Right lobe of liver (tissue), 6 donors: ENCODE measurements at regions not wholly inside any gene's neighbourhood (a gene's known extent, or its start where the extent isn't known, plus 50 kb on each side); places are given as distances from the start of the nearest gene placed in this dataset.

ENCODE experiments used
- ATAC-seq, 4 donors: fragments of 200-7000 bp; cut with Tn5 transposase; one replicate each; pipeline ENCODE4 v1.9.1; 2020; ENCODE audit warnings: mild to moderate bottlenecking in 4 of 4, moderate library complexity in 4 of 4
- DNase-seq, 3 donors: peaks; one replicate each; pipeline ENCODE4 v3.0.0-alpha.2; 2020
- H3K27ac ChIP-seq, 3 donors: fragments of 200-600 bp; one replicate each; pipeline ENCODE4 v1.8.0; 2022
- H3K27me3 ChIP-seq, 2 donors: fragments of 200-600 bp; one replicate each; pipeline ENCODE4 v1.8.0; 2022
- H3K36me3 ChIP-seq, 4 donors: fragments of 200-600 bp; sonication (generic) in 1 of 4; one replicate each; pipeline versions ENCODE4 v1.5.1 to v1.8.0; 2017 to 2022; ENCODE audit warnings: control low read depth in 1 of 4
- H3K4me1 ChIP-seq, 4 donors: fragments of 200-600 bp; sonication (generic) in 1 of 4; one replicate each; pipeline versions ENCODE4 v1.5.1 to v1.8.0; 2017 to 2022; ENCODE audit warnings: control low read depth in 1 of 4
- H3K4me3 ChIP-seq, 3 donors: fragments of 200-600 bp; one replicate each; pipeline ENCODE4 v1.8.0; 2022
- H3K9me3 ChIP-seq, 4 donors: fragments of 200-600 bp; sonication (generic) in 1 of 4; one replicate each; pipeline versions ENCODE4 v1.5.1 to v1.8.0; 2017 to 2022; ENCODE audit warnings: control low read depth in 1 of 4
- CTCF ChIP-seq, 4 donors: fragments of 200-600 bp in 3 of 4; fragments of 450-650 bp in 1 of 4; IDR thresholded peaks; one replicate each; pipeline versions ENCODE4 v1.5.1 to v1.8.0; 2016 to 2022; ENCODE audit warnings: antibody characterized with exemption in 4 of 4, mild to moderate bottlenecking in 2 of 4
- POLR2A ChIP-seq: fragments of 450-650 bp; IDR thresholded peaks from one replicate; pipeline ENCODE4 v1.6.1; 2017; ENCODE audit warnings: antibody characterized with exemption, mild to moderate bottlenecking
- WGBS: methylation state at CpG from one replicate; pipeline ENCODE4 v1.1.6; 2018; ENCODE audit warnings: low coverage, low lambda C conversion rate; ENCODE audit not compliant: insufficient coverage; ENCODE audit errors: missing lambda C conversion rate; 5-methylcytosine and 5-hydroxymethylcytosine counted together
- intact Hi-C, 2 donors: fragments of 100-400 bp; cut with DNase I; formaldehyde crosslinking; loops; one replicate each; pipeline versions ENCODE4 v1.11.2 to v1.14.1; 2022
- donor health status: DM: no; HTN: yes; CAD: no.
- donor health status: DM: no; HTN: no; CAD: no.
- donor health status: DM: no; HTN: no; CAD: no.
- donor health status: DM: no; HTN: yes; CAD: no.
- donor health status: DM: no; HTN: yes; CAD: no.

- H3K4me1 ChIP-seq, result peaks cover 0 to 9% (median 4%) of the 10 kb centered on the region in 4 donors
- DNase-seq (no peak), ATAC-seq (no peak)
- intact Hi-C loops, result no loop called here
- H3K9me3 ChIP-seq, result no peaks in the 10 kb centered on the region
- TF ChIP-seq CTCF (IDR thresholded peaks at IDR 0.05) (no peak), POLR2A (no peak)
- H3K4me3 ChIP-seq, result no peak overlapping the region
- H3K27ac ChIP-seq, result no peak overlapping the region
- no peaks in the 10 kb centered on the region for H3K27me3 ChIP-seq
- H3K36me3 ChIP-seq, result no peaks in the 10 kb centered on the region
- WGBS, result 85% methylated on average over 7 of the region's 8 CpGs
Measured at GRCh38 chr6:43996618-43997344, 130.5 kb downstream of the MRPL14 start.

GRCh38 chr6:43995137-43995536 is 132.1 kb downstream of the MRPL14 start:
- ATAC-seq, result no peak
- Histone ChIP-seq H3K9me3 (no peaks in the 10 kb centered on the region), H3K4me1 (peaks cover 0 to 19% (median 9%) of the 10 kb centered on the region in 4 donors), H3K36me3 (no peaks in the 10 kb centered on the region), H3K27me3 (no peaks in the 10 kb centered on the region), H3K27ac (no peak overlapping the region), H3K4me3 (no peak overlapping the region)
- TF ChIP-seq CTCF (IDR thresholded peaks at IDR 0.05) (no peak), POLR2A (no peak)
- intact Hi-C loops, result no loop called here
- DNase-seq, result peak in 1 of 3 donors; percentile 17
- 100% methylated on average over 2 of the region's 3 CpGs for WGBS

DNA sequence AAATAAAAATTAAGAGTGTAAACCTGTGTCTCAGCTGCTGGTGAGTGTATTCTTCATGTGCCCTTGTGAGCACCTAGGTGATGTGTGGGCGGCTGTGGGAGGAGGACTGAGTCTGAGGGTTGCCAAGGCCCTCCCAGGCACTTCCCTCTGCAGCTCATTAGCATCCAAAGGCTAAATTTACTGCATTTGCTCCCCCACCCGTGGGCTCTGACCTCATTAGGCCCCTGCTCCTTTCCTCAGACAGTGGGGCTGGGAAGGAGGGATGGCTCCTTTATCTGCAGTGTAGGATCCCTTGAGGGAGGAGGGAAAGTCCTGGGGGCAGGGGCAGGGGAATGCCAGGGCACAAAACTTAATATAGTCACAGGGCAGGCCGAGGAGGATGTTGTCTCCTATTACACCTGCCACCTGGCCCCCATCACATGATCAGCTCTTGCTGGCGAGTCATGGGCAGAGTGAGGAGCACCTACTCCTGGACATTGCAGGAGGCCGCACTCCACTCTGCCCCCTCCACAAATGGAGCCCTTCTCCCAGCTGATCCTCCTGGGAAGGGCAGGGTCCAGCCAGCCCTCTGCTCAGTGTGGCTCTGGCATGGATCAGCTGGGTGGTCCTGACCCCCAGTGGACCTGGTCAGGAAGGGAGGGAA is 133.2 kb downstream of the MRPL14 start:
- intact Hi-C loops, result no loop called here
- ATAC-seq (no peak), DNase-seq (no peak)
- no peaks in the 10 kb centered on the region for H3K9me3 ChIP-seq
- H3K27ac ChIP-seq, result no peak overlapping the region
- no peak overlapping the region for H3K4me3 ChIP-seq
- H3K4me1 ChIP-seq, result peaks cover 0 to 19% (median 9%) of the 10 kb centered on the region in 4 donors
- TF ChIP-seq POLR2A (no peak), CTCF (IDR thresholded peaks at IDR 0.05) (no peak)
- H3K36me3 ChIP-seq, result no peaks in the 10 kb centered on the region
- WGBS, result 36% methylated on average over 3 of the region's 5 CpGs
- no peaks in the 10 kb centered on the region for H3K27me3 ChIP-seq

- ATAC-seq, result peak; percentile 82 to 88 (median 82)
Measured at GRCh38 chr6:43992783-43993644, 134.2 kb downstream of the MRPL14 start.

More at GRCh38 chr6:43992783-43993644, 134.2 kb downstream of the MRPL14 start:
- H3K36me3 ChIP-seq, result no peaks in the 10 kb centered on the region
- peaks cover 0 to 19% (median 9%) of the 10 kb centered on the region in 4 donors for H3K4me1 ChIP-seq
- no peaks in the 10 kb centered on the region for H3K9me3 ChIP-seq
- no peak overlapping the region for H3K4me3 ChIP-seq
- no peak overlapping the region for H3K27ac ChIP-seq
- H3K27me3 ChIP-seq, result no peaks in the 10 kb centered on the region
- intact Hi-C loops, result no loop called here
- TF ChIP-seq POLR2A (no peak), CTCF (IDR thresholded peaks at IDR 0.05) (no peak)
- peak; percentile 78 to 82 (median 79) for DNase-seq
- WGBS, result 66% methylated on average over 3 of the region's 6 CpGs
